GM12872 (cell line): ENCODE measurements at regions not wholly inside any gene's neighbourhood (a gene's known extent, or its start where the extent isn't known, plus 50 kb on each side); places are given as distances from the start of the nearest gene placed in this dataset.

ENCODE experiments used
- CTCF ChIP-seq: IDR thresholded peaks from 3 replicates; pipeline ENCODE4 v1.5.1; 2011; ENCODE audit warnings: low read depth, mild to moderate bottlenecking, low read length, moderate library complexity; ENCODE audit not compliant: insufficient read depth

- TF ChIP-seq CTCF = no peak
Observed at GRCh38 chr16:85998171-85998867, 99.4 kb downstream of the IRF8 start.

- TF ChIP-seq CTCF = no peak
Observed at GRCh38 chr16:85998868-85999729, 100.1 kb downstream of the IRF8 start.

- no peak for TF ChIP-seq CTCF
Observed at GRCh38 chr16:85999778-86000177, 100.8 kb downstream of the IRF8 start.

- no peak for TF ChIP-seq CTCF
Observed at GRCh38 chr16:86002178-86002900, 103.4 kb downstream of the IRF8 start.

GRCh38 chr16:86007524-86007923, 108.6 kb downstream of the IRF8 start:
- no peak for TF ChIP-seq CTCF

- TF ChIP-seq CTCF = no peak
Observed at GRCh38 chr16:86010680-86011141, 111.7 kb downstream of the IRF8 start.

- no peak for TF ChIP-seq CTCF
Observed at GRCh38 chr16:86011532-86011931, 112.6 kb downstream of the IRF8 start.
